Right lobe of liver (tissue), 4 donors: ENCODE measurements at regions not wholly inside any gene's neighbourhood (a gene's known extent, or its start where the extent isn't known, plus 50 kb on each side); places are given as distances from the start of the nearest gene placed in this dataset.

Experiments
- CTCF ChIP-seq, 4 donors: fragments of 200-600 bp in 3 of 4; fragments of 450-650 bp in 1 of 4; IDR thresholded peaks; one replicate each; pipeline versions ENCODE4 v1.5.1 to v1.8.0; 2016 to 2022; ENCODE audit warnings: antibody characterized with exemption in 4 of 4, mild to moderate bottlenecking in 2 of 4
- POLR2A ChIP-seq: fragments of 450-650 bp; IDR thresholded peaks from one replicate; pipeline ENCODE4 v1.6.1; 2017; ENCODE audit warnings: antibody characterized with exemption, mild to moderate bottlenecking
- donor health status: DM: no; HTN: no; CAD: no.
- donor health status: DM: no; HTN: no; CAD: no.
- donor health status: DM: no; HTN: yes; CAD: no.

DNA sequence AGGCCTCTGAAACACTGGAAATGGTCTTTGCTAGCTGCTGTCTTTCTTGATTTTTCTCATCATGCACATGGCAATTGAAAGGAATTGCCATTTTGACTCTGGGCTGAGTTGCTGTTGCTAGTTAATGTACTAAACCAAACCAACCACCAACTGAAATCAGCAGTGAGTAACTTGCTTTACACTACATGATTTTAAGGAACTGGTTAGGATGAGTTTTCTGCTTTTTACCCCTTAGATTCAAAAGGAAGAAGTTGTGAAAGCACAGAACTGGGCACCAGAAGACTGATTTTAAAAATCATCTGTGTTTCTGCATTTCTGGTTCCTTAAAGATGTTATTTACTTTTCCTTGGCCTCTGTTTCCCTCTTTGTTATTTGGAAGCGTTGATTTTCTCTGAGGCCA lies 361.9 kb downstream of the HLX start:
- no peak for TF ChIP-seq CTCF (IDR thresholded peaks at IDR 0.05)
- TF ChIP-seq POLR2A, result no peak
